CD14-positive monocyte (primary cell): ENCODE measurements at regions not wholly inside any gene's neighbourhood (a gene's known extent, or its start where the extent isn't known, plus 50 kb on each side); places are given as distances from the start of the nearest gene placed in this dataset.

Experiments used
- DNase-seq, 3 donors: peaks; one replicate each; pipeline ENCODE4 v3.0.0-alpha.2; 2011 to 2022
- H2AFZ ChIP-seq: 2 replicates; pipeline ENCODE4 v1.6.0; 2012; ENCODE audit warnings: mild to moderate bottlenecking, low read depth, low read length, inconsistent platforms; ENCODE audit not compliant: insufficient read depth, poor library complexity, severe bottlenecking
- H3K27ac ChIP-seq, 2 donors: 1 replicate in 1 of 2; 2 replicates in 1 of 2; pipeline ENCODE4 v1.5.1; 2012 to 2013; ENCODE audit warnings: low read length in 2 of 2, control low read depth in 1 of 2, inconsistent platforms in 1 of 2, low read depth in 1 of 2, mild to moderate bottlenecking in 1 of 2
- H3K27me3 ChIP-seq, 2 donors: one replicate each; pipeline versions ENCODE4 v1.6.0 to v1.6.1; 2011 to 2013; ENCODE audit warnings: low read length in 2 of 2; ENCODE audit not compliant: control insufficient read depth in 2 of 2, insufficient read depth in 2 of 2
- H3K36me3 ChIP-seq, 2 donors: replicated peaks in 1 of 2; 1 replicate in 1 of 2; 2 replicates in 1 of 2; pipeline versions ENCODE4 v1.5.1 to v1.6.1; 2012 to 2013; ENCODE audit warnings: low read length in 2 of 2, control low read depth in 1 of 2, inconsistent platforms in 1 of 2, mild to moderate bottlenecking in 1 of 2; ENCODE audit not compliant: insufficient read depth in 2 of 2, control insufficient read depth in 1 of 2
- H3K4me1 ChIP-seq, 2 donors: 1 replicate in 1 of 2; 2 replicates in 1 of 2; pipeline versions ENCODE4 v1.5.1 to v1.6.1; 2012 to 2013; ENCODE audit warnings: low read length in 2 of 2, control low read depth in 1 of 2, inconsistent platforms in 1 of 2, mild to moderate bottlenecking in 1 of 2, moderate library complexity in 1 of 2; ENCODE audit not compliant: insufficient read depth in 2 of 2, control insufficient read depth in 1 of 2
- H3K4me2 ChIP-seq: replicated peaks from 2 replicates; pipeline ENCODE3; 2012; ENCODE audit warnings: low read length, moderate library complexity, mild to moderate bottlenecking; ENCODE audit not compliant: poor library complexity, severe bottlenecking; ENCODE audit errors: extremely low read depth
- H3K4me3 ChIP-seq, 3 experiments: fragments of 200-600 bp in 1 of 3; sonication (generic) in 1 of 3; replicated peaks in 1 of 3; 1 replicate in 2 of 3; 2 replicates in 1 of 3; pipeline ENCODE4 v1.5.1; 2011 to 2013; ENCODE audit warnings: low read length in 3 of 3, mild to moderate bottlenecking in 3 of 3, control low read depth in 2 of 3, low read depth in 2 of 3, inconsistent platforms in 1 of 3, moderate library complexity in 1 of 3
- H3K79me2 ChIP-seq: 2 replicates; pipeline ENCODE4 v1.6.0; 2012; ENCODE audit warnings: mild to moderate bottlenecking, control low read depth, inconsistent platforms, low read length, moderate library complexity; ENCODE audit not compliant: insufficient read depth
- H3K9ac ChIP-seq: 2 replicates; pipeline ENCODE4 v1.6.0; 2017; ENCODE audit warnings: low read length, mild to moderate bottlenecking; ENCODE audit not compliant: insufficient read depth, poor library complexity, severe bottlenecking
- H3K9me3 ChIP-seq, 2 donors: replicated peaks in 1 of 2; 1 replicate in 1 of 2; 2 replicates in 1 of 2; pipeline versions ENCODE4 v1.5.1 to v1.6.1; 2012 to 2013; ENCODE audit warnings: low read length in 2 of 2, control low read depth in 1 of 2; ENCODE audit not compliant: control insufficient read depth in 1 of 2, insufficient read depth in 1 of 2
- H4K20me1 ChIP-seq: 2 replicates; pipeline ENCODE4 v1.6.0; 2012; ENCODE audit warnings: mild to moderate bottlenecking, low read length, control low read depth, moderate library complexity; ENCODE audit not compliant: insufficient read depth
- H3K27ac Mint-ChIP-seq, 7 donors: one replicate each; pipeline ENCODE4 v1.8.0; 2020; ENCODE audit warnings: mild to moderate bottlenecking in 7 of 7, mixed read lengths in 7 of 7, moderate library complexity in 6 of 7, inconsistent platforms in 2 of 7
- H3K27me3 Mint-ChIP-seq, 3 donors: one replicate each; pipeline ENCODE4 v1.8.0; 2021 to 2022; ENCODE audit warnings: low read depth in 3 of 3, mild to moderate bottlenecking in 3 of 3, mixed read lengths in 3 of 3, moderate library complexity in 3 of 3, inconsistent platforms in 1 of 3
- H3K36me3 Mint-ChIP-seq, 2 donors: one replicate each; pipeline ENCODE4 v1.8.0; 2020; ENCODE audit warnings: mixed read lengths in 2 of 2, inconsistent platforms in 1 of 2, mild to moderate bottlenecking in 1 of 2
- H3K4me1 Mint-ChIP-seq: one replicate; pipeline ENCODE4 v1.8.0; 2020; ENCODE audit warnings: mild to moderate bottlenecking, mixed read lengths
- H3K4me3 Mint-ChIP-seq, 2 donors: one replicate each; pipeline ENCODE4 v1.8.0; 2020; ENCODE audit warnings: mild to moderate bottlenecking in 2 of 2, mixed read lengths in 2 of 2, moderate library complexity in 1 of 2
- H3K9me3 Mint-ChIP-seq, 7 donors: one replicate each; pipeline ENCODE4 v1.8.0; 2020 to 2022; ENCODE audit warnings: mixed read lengths in 7 of 7, mild to moderate bottlenecking in 6 of 7, moderate library complexity in 6 of 7, inconsistent platforms in 2 of 7
- WGBS: methylation state at CpG from one replicate; pipeline ENCODE4 v1.1.5; 2013; ENCODE audit warnings: missing lambda C conversion rate; ENCODE audit not compliant: insufficient coverage; 5-methylcytosine and 5-hydroxymethylcytosine counted together
- intact Hi-C, 2 donors: fragments of 100-400 bp; cut with micrococcal nuclease; formaldehyde crosslinking; loops; one replicate each; pipeline versions ENCODE4 v1.15.0 to v1.15.1; 2023
- TF ChIP-seq, protein P1 (sequence below): fragments of 200-600 bp; IDR thresholded peaks from one replicate; pipeline ENCODE4 v1.8.0; 2022; ENCODE audit warnings: antibody characterized with exemption, mild to moderate bottlenecking

- Mint-ChIP-seq H3K27me3 (peaks cover 0 to 1% (median 0%) of the 10 kb centered on the region in 3 donors), H3K9me3 (peaks cover 0 to 9% (median 2%) of the 10 kb centered on the region in 7 donors), H3K4me3 (no peak overlapping the region), H3K36me3 (no peaks in the 10 kb centered on the region), H3K27ac (no peak overlapping the region), H3K4me1 (no peaks in the 10 kb centered on the region)
- no peak for DNase-seq
- H4K20me1 ChIP-seq = no peaks in the 10 kb centered on the region
- H3K4me3 ChIP-seq = no peak overlapping the region
- no peak overlapping the region for H2AFZ ChIP-seq
- no peaks in the 10 kb centered on the region for H3K27me3 ChIP-seq
- no peaks in the 10 kb centered on the region for H3K9me3 ChIP-seq
- H3K27ac ChIP-seq = no peak overlapping the region
- intact Hi-C loops = no loop called here
- no peak overlapping the region for H3K9ac ChIP-seq
- H3K36me3 ChIP-seq = no peaks in the 10 kb centered on the region
- TF ChIP-seq, protein P1, sequence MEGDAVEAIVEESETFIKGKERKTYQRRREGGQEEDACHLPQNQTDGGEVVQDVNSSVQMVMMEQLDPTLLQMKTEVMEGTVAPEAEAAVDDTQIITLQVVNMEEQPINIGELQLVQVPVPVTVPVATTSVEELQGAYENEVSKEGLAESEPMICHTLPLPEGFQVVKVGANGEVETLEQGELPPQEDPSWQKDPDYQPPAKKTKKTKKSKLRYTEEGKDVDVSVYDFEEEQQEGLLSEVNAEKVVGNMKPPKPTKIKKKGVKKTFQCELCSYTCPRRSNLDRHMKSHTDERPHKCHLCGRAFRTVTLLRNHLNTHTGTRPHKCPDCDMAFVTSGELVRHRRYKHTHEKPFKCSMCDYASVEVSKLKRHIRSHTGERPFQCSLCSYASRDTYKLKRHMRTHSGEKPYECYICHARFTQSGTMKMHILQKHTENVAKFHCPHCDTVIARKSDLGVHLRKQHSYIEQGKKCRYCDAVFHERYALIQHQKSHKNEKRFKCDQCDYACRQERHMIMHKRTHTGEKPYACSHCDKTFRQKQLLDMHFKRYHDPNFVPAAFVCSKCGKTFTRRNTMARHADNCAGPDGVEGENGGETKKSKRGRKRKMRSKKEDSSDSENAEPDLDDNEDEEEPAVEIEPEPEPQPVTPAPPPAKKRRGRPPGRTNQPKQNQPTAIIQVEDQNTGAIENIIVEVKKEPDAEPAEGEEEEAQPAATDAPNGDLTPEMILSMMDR = no peak
- 88% methylated on average over 9 of the region's 9 CpGs for WGBS
- H3K4me1 ChIP-seq = no peaks in the 10 kb centered on the region
- H3K79me2 ChIP-seq = no peaks in the 10 kb centered on the region
- no peak overlapping the region for H3K4me2 ChIP-seq
Measured at GRCh38 chr7:156251861-156252260, 388.7 kb upstream of the RNF32 start.

- no peak overlapping the region for H3K9ac ChIP-seq
- no peaks in the 10 kb centered on the region for H3K4me1 ChIP-seq
- H3K79me2 ChIP-seq = no peaks in the 10 kb centered on the region
- Mint-ChIP-seq H3K27me3 (peaks cover 0 to 5% (median 2%) of the 10 kb centered on the region in 3 donors), H3K36me3 (no peaks in the 10 kb centered on the region), H3K9me3 (peaks cover 0 to 4% (median 0%) of the 10 kb centered on the region in 7 donors), H3K27ac (no peak overlapping the region), H3K4me1 (no peaks in the 10 kb centered on the region), H3K4me3 (no peak overlapping the region)
- no peaks in the 10 kb centered on the region for H3K9me3 ChIP-seq
- H3K4me2 ChIP-seq = no peak overlapping the region
- H4K20me1 ChIP-seq = no peaks in the 10 kb centered on the region
- DNase-seq = no peak
- no peak overlapping the region for H2AFZ ChIP-seq
- no peaks in the 10 kb centered on the region for H3K36me3 ChIP-seq
- H3K4me3 ChIP-seq = no peak overlapping the region
- no peak overlapping the region for H3K27ac ChIP-seq
- TF ChIP-seq, protein P1 = no peak
- no peaks in the 10 kb centered on the region for H3K27me3 ChIP-seq
- intact Hi-C loops = no loop called here
Measured at GRCh38 chr7:156240532-156240931, 400.0 kb upstream of the RNF32 start.
